ENCODE measurements at regions not wholly inside any gene's neighbourhood (a gene's known extent, or its start where the extent isn't known, plus 50 kb on each side); places are given as distances from the start of the nearest gene placed in this dataset.

- no peak for TF ChIP-seq CTCF (IDR thresholded peaks at IDR 0.05)
- TF ChIP-seq EP300 (IDR thresholded peaks at IDR 0.05), result no peak
Measured at GRCh38 chr20:34171640-34172039, 59.6 kb upstream of the EIF2S2 start.

All from upper lobe of left lung (tissue), 4 donors.